ENCODE measurements at regions not wholly inside any gene's neighbourhood (a gene's known extent, or its start where the extent isn't known, plus 50 kb on each side); places are given as distances from the start of the nearest gene placed in this dataset.

DNA sequence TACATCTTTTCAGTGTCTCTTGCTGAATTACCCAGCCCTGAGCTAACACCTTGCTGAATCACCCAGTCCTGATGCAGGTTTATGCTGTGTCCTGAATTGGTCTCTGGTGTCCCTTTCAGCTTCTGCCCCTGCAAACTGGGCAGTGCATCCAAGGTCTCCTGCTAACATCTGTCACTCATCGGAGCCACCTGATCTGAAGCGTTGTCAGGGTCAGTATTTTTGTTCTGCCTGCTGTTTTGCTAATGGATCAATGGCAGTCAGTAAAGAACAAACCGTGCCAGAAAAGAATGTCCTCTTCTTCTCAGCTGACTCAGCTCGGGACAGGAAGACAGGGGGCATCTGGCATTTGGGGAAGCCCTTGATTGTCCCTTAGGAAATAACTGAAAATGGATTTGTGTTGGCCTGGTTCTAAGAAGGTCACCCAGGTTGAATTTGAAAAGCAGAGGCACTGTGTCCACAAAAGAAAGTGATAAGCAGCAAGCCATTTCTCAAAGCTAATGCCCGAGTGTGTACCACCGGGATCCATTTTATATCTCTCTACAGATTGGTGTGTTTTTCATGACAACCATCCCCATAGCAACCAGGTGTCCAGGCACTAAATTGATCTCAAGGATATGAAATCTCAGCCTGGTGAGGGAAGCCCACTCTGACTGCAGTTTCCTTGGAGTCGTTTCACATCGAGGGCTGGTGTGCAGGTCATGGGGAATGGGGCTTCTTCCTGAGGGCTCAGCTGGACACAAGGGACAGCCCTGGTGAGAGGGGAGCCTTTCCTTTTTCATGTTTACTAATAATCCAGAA lies 109.7 kb upstream of the IRF2BP2 start:
- no peak for DNase-seq (ENCODE audit: low read depth in 3 of 3)

DNA sequence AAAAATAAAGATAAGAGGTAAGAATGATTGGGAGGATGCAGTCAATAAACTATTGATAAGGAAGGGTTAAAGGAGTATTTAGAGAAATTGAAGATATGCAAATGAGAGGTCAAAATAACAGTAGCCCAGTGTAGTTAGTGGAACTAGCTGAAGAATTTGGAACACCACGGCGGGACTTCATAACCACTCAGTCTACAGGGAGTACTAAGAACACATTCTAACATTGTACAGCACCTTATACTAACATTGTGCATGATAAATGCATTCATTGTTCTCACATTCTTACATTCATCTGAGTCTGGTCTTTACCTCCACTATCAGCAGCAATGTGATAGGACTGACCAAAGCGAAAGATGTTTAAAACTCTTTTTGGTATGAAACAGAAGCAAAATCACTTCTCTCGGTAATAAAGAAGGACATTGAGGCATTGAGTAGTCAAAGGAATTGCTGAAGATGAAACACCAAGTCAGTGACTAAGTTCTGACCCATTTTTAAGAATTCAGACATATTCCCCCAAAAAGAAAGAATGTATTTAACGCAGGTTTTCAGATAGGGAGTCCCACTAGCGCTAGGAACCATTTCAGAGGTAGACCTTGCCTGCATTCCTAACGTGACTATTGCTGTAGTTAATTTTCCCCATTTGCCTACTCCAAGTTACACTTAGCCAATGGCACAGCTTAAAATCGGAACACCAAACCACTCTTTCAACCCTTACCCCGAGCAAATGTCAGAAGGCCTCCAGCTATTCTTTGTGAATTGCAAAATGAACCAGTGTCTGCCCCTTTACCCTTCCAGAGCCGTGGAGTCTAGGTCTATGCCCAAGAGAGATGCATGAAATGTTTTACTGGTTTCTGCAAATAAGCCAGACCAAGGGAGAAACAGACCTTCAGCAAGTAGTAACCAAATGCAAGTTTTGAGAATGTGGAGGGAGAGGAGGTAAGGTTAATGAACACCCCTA lies 108.8 kb upstream of the IRF2BP2 start:
- no peak for DNase-seq (ENCODE audit: low read depth in 3 of 3)

DNA sequence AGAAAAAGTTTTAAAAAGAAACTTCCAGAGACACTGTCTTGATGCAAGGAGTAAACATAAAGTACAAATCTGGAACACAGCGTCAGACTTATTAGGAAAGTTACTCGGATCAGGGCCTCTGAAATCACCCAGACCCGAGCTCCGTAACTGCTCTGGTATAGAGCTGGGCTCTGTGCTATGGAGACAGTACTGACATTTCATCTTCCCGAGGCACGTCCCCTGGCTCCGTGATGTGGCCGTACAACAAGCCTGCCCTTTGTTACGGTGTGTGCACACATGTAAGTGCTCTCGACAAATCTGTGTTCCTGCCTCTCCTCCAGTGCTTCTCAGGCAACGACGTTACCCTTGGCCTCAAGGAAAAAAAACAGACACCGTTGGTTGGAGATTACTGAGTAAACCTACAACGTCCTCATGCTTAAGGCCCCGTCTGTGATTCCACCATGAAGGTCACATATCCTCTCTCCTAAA lies 107.0 kb upstream of the IRF2BP2 start:
- no peak for DNase-seq (ENCODE audit: low read depth in 3 of 3)

DNA sequence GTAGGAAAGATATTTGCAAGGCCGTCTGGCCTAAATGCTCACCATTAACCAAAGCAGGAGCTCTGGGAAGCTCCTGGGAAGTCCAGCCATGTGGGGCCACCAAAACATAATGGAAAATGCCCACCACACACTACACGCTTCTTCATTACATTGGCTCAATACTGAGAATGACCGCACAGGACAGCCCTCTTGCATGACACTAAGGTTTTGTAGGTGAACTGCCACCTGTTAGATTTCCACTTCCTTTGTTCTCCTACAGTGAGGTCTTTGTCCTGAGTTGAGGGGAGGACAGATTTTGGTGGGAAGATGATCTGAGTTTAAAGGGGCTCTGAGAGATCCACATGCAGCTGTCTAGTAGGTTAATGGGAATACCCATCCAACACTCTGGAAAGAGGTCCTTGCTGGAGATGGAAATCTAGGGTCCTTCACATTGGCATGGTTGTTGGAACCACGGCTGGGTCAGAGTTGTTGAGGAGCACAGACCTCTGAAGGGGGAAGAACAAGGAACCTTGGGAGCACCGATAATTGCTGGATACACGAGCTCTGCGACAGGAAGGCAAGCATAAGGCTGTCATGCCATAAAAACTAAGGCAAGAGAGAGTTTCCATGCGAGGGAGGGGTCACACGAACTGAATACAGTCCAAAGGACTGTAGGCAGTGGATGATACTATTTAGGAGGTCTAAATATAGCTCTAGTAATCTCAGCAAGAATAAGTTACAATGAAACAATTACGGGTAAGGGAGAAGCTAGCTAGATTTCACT lies 105.5 kb upstream of the IRF2BP2 start:
- DNase-seq (ENCODE audit: low read depth in 3 of 3) = no peak

DNA sequence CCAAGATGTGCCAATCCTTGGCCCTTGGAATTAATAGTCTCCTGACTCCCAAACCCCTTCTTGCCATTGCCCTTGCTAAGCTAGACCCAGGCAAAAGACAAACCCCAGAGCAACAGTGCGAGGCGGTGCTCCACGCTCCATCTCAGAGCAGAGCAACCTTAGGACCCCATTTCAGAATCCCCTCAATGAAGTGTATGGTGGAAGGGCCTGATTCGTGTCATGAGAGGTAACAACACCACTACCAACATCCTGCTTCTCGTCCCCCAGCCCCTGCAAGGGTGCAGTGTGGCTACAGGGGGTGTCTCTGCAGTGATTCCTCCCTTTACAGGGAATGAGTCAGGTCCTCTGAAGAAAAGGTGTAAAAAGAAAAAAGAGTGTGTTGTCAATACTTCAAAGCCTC lies 103.9 kb upstream of the IRF2BP2 start:
- DNase-seq (ENCODE audit: low read depth in 3 of 3) = no peak

DNA sequence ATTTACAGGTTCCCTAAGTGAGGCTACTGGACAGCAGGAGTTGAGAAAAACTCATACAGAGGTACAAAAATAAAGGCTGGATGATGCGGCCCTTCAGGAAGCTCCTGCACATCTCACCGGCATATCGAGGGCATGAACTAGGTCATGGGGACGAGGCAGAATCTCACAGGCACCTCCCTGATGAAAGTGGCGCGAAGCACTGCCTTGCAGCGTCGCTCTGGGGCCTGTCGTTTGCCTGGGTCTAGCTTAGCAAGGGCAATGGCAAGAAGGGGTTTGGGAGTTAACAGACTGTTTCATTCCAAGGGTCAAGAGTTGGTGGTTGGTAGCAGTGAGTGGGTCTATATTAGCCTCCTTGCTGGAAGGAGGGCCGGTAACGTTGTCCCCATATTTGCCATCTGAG lies 103.5 kb upstream of the IRF2BP2 start:
- DNase-seq (ENCODE audit: low read depth in 3 of 3) = no peak

DNA sequence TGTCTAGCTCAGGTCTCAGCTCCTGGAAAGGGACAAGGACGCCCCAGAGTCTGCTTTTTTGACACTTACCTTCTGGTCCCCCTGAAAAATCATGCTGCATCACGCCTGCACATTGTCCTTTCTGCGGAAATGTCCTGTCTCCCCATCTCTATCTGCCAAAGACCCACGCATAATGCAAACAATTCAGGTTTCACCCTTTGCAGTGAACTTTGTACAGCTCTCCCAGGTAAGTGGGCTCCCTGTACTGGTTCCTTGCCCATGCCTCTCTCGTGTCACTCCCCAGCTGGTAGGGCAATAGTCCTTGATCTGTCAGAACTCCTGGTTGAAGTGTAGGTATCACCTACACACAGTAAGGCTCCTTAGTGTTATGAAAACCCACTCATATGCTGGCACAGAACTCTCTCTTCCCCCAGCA lies 102.9 kb upstream of the IRF2BP2 start:
- DNase-seq (ENCODE audit: low read depth in 3 of 3) = no peak

DNA sequence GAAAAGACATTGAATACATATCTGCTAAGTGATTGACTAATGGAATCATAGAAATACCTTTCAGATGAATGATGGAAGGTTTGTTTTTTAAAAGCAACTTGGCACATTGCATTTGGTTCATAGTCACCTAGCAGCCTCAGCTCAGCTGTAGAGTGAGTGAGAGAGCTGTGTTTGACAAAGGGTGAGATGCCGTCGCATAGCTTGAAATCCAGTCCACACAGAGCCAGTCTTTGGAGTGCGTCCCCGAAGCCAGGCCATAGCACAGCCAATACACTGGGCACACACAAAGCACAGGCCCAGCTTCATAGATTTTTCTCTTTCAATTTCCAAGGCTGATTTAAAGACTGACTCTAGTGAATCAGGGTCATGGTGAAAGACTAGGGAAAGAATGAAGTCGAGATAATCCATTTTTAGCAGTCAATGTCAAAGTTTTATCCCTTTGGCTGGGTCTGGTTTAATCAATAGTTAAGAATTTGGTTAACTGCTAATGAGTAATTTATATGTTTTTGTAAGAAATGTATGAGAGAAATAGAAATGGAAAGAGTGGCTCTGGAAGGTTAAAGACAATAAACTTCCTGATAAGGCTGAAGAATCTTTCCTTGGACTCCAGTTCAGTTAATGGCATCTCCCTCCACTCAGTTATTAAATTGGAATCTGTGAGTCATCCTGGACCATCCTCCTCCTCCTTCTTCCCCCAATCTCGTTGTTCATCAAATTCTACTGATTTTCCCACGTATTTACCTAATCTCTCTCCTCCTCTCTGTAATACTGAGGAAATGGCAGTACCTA lies 101.2 kb upstream of the IRF2BP2 start:
- no peak for DNase-seq (ENCODE audit: low read depth in 3 of 3)

DNA sequence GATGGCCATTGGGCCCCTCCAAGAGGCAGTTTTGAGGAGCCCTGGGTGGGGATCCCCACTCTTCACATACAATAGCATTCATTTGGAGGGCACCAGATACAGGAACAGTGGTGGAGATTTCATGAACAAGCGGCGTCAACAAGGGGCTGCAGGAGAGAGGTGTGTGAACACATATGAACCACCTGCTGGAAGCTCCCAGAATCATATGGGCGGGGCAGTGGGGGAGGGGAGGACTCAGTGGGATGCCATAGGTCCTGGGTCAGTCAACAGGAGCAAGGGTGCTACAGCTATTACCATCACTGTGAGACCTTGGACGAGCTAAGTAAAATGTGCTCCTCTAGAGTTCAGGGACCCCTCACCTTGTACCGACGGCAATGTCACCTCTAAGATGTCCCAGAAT lies 100.4 kb upstream of the IRF2BP2 start:
- DNase-seq (ENCODE audit: low read depth in 3 of 3) = no peak

DNA sequence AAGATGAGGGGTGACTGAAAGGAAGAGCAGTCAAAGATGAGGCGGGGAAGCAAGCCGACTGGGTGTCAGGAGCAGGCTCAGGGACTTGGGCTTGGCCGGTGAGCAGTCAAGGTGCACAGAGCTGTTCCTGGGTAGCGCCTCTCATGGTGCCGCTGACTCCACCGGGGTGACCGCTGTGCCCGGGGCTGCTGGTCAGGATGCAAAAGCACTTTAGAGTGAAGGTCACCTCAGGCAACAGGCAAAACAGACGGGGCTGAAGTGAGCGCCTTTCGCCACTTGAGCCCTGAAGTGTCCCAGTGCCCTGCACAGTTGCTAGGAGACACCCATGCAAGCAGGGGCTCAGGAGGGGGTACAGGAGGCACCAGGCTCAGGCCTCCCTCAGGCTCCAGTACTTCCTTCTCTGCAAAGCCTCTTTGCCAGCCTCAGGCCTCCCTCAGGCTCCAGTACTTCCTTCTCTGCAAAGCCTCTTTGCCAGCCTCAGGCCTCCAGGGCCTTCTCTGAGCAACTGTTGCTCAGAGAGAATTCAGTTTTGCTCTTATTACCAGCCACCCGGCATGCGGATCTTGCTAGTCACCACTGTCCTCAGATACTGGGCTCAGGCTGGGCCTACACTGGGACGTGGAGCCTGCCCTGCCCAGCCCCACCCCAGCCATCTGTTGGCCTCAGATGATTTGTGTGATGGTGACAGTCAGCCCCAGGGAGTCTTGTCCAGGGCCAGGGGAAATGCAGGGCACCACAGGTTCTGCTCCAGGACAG lies 99.7 kb upstream of the IRF2BP2 start:
- DNase-seq (ENCODE audit: low read depth in 3 of 3) = no peak

DNA sequence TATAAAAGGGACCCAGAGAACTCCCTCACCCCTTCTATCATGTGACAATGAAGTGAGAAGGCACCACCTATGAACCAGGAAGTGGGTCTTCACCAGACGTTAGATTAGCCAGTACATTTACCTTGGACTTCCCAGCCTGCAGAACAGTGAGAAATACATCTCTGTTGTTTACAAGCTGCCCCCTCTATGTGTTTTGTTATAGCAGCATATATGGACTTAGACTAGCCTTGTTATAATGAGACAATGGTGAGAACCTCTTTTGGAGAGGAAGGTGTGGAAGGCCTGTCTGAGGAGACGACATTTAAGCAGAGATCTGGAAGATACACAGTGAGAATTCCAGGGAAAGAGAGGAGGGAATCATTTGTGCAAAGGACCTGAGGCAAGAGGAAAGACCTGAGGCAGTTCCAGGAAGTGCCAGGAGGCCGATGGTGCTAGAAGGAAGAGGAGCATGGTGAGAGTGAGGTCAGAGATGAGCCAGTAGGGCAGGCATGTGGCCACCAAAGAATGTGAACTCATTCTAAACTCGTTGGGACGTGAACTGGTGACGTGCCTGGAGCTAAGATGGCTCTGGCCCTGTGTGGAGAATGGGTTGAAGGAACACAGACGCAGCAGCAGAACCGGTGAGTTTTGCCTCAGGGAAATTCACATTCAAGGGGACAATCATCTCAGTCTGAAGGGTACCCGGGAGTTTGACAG lies 98.9 kb upstream of the IRF2BP2 start:
- DNase-seq (ENCODE audit: low read depth in 3 of 3) = no peak

DNA sequence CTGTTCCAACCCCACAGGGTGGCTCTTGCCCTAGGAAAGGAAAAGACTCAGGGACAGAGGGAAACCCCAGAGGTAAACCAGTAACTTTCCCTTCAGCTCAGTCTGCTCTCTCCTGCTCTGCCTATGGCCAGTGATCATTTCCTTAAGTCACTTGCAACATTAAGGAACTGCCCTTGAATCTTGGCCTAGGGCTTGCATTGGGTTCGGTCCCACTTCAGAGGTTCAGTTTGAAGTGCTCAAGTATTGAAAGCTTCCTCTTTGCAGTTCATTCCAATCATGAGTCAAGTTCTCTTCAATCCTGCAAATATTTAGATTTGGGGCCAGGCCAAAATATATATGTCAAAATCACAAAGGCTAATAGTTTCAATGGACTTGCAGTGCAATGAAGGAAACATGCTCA lies 97.7 kb upstream of the IRF2BP2 start:
- no peak for DNase-seq (ENCODE audit: low read depth in 3 of 3)

DNA sequence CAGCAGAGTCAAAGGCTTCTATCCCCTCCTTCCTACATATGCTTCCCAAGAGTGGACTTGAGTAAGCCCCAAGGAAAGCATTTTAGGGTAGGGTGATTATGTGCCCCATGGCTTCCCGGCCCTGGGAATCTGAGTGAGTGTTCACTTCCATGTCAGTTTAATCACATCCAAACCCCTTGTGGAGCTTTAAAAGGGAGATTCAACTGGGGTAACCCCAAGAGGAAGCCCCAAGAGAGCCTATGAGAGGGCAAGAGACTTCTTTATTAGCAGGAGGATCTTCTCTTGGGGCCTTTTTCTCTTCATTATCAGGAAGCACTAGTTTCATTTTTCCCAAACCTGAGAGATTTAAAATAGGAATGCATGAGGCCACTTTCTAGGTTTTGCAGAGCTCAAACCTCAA lies 97.0 kb upstream of the IRF2BP2 start:
- no peak for DNase-seq (ENCODE audit: low read depth in 3 of 3)

DNA sequence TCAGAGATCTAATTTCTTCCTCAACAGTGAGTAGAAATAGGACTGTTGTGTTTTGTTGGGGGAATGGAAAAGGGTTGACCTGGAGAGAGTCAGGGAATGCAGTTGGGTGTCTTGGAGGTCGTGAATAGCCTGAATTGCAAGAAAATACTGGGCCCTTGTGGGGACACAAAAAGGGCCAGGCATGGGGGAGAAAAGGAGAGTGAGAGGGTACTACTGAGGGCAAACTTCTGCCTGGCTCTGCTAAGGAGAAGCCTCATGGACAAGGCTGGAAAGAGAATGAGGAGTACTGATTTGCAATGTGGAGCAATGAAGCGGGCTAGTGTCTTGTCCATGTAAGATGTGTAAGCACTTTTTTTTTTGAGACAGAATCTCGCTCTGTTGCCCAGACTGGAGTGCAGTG lies 96.2 kb upstream of the IRF2BP2 start:
- DNase-seq (ENCODE audit: low read depth in 3 of 3) = no peak

DNA sequence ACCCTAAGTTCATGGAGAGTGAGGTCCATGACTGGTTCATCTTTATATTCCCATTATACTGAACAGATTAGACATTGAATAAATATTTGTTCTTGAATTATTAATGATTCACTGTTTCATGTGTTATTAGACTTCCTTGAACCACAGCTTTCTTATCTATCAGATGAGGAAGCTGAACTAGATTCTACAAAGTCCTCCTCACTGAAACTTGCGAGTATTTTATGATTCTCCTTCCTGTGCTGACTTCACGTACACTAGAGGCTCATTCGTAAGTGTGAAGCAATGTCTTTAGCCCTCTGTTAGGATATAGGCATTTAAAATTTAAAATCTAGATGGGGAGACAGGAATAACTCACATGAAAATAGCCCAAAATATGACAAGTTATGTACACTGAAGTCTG lies 95.6 kb upstream of the IRF2BP2 start:
- no peak for DNase-seq (ENCODE audit: low read depth in 3 of 3)

DNA sequence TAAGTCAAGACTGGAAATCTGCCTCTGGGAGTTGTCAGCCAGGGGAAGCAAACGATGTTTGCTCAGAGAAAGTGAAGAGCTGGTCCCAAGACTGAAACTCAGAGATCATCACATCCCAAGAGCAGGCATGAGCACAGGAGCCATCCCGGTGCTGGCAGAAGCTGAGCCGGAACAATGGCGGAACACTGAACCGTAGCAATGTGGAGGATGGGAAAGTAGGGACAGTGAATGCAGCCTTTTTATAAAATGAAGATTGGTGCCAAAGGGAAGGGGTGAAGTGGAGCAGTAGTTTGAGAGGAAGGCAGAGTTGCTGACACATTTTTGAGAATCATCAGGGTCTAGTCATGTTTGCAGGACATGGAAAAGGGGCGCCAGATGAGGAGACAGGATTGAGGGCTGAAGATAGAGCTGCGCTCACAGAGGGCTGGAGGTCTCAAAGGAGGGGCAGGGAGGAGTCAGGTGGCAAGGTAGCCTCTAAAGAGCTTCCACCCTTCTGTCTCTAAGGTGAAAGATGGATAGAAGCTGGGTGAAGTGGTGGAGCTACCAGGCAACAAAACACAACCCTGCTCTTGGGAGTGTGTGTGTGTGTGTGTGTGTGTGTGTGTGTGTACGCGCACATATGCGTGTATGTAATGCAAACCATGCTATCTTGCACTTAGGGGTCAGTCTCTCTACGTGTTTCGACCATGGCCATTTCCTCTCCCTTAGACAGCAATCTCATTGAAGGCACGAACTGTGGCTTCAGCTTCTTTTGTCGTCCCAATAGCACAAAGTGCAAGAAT lies 94.3 kb upstream of the IRF2BP2 start:
- DNase-seq (ENCODE audit: low read depth in 3 of 3) = no peak

DNA sequence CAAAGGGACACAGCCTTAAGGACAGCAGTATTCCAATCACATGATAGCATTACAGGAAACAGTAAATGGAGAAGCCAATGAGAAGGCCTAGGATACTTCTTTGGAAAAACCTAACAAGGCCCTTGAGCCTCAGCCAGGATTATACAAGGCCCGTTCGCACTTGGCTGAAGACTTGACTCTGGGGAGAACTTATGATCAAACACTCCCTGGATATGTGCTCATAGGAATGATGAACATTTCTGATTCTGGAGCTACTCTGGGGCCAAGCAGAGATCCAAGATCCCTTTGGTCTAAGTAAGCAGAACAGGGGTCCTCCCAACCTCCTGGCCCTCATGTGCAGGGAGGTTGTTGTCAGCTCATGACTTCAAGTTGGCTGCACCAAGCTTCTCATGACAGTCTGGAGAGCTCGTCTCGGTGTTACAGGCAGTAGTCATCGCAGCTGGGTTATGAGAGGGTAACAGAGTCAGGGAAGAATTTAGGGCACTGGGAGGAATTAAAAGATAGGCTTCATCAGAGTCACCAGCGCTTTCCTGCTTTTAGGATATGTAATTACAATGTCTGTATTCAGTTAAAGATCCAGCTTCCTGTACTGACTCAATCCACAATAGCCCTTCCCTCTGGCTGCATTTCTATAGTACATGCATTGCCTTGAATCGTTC lies 92.5 kb upstream of the IRF2BP2 start:
- DNase-seq (ENCODE audit: low read depth in 3 of 3) = no peak

DNA sequence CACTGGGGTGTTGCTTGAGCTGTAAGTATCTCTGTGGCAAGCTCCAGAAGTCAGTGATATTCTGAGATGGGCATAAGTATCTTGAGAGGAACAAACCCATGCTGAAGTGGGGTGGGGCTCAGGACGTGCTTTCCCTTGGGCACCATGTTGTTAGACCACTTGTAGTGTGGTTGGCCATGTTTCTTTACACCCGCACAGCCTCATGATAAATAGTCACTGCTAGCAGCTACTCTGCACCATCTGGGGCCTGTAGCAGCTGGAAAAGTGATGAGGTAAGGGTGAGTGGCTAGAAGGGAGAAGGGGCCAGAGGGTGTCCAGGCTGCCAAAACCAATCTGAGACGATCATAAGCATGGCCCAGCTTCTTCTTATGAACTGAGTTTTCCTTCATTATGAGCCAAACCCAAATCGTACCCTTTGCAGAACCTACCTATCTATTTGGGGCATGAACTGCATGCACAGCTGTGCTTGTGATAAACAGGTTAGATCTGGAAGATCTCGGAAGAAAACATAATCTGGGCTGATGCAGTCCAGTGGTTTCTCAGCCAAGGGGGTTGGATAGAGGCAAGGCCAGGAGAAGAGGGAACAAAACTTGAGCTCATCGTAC lies 91.9 kb upstream of the IRF2BP2 start:
- DNase-seq (ENCODE audit: low read depth in 3 of 3) = no peak

Measured in stimulated activated CD4-positive, alpha-beta T cell treated with anti-CD3 and anti-CD28 coated beads, TNF-alpha, amount 100 ng/mL, for 48 hours (primary cell).